SK-N-SH treated with all-trans-retinoic acid at 6 μM for 48 hours (cell line): ENCODE measurements at regions not wholly inside any gene's neighbourhood (a gene's known extent, or its start where the extent isn't known, plus 50 kb on each side); places are given as distances from the start of the nearest gene placed in this dataset.

Experiments
- ATAC-seq: fragments of 200-7000 bp; cut with Tn5 transposase; 3 replicates; pipeline ENCODE4 v1.9.1; 2020; ENCODE audit warnings: mild to moderate bottlenecking, moderate library complexity
- ARNTL ChIP-seq: fragments of 450-650 bp; formaldehyde crosslinking; IDR thresholded peaks from 2 replicates; pipeline ENCODE4 v1.5.0; 2020; ENCODE audit warnings: low read depth, mild to moderate bottlenecking, moderate library complexity, borderline replicate concordance
- BACH2 ChIP-seq: fragments of 250-450 bp; sonication (Bioruptor Pico); IDR thresholded peaks from 2 replicates; pipeline ENCODE4 v1.9.0; 2021; ENCODE audit warnings: mild to moderate bottlenecking, borderline replicate concordance
- CREB5 ChIP-seq: fragments of 250-450 bp; sonication (Bioruptor Pico); IDR thresholded peaks from 2 replicates; pipeline ENCODE4 v1.5.1; 2020; ENCODE audit warnings: low read depth, mild to moderate bottlenecking, moderate library complexity
- CSRNP3 ChIP-seq: fragments of 250-450 bp; sonication (Bioruptor Pico); IDR thresholded peaks from 2 replicates; pipeline ENCODE4 v1.5.1; 2021; ENCODE audit warnings: mild to moderate bottlenecking, moderate library complexity
- ESRRG ChIP-seq: fragments of 250-450 bp; sonication (Bioruptor Pico); IDR thresholded peaks from 2 replicates; pipeline ENCODE4 v1.6.1; 2021; ENCODE audit warnings: mild to moderate bottlenecking
- GLIS3 ChIP-seq: fragments of 250-450 bp; sonication (Bioruptor Pico); IDR thresholded peaks from 2 replicates; pipeline ENCODE4 v1.5.0; 2020; ENCODE audit warnings: mild to moderate bottlenecking, moderate library complexity
- ISL1 ChIP-seq: fragments of 250-450 bp; sonication (Bioruptor Pico); IDR thresholded peaks from 2 replicates; pipeline ENCODE4 v2.1.2; 2022; ENCODE audit warnings: mild to moderate bottlenecking, moderate library complexity
- OSR1 ChIP-seq: fragments of 250-450 bp; sonication (Bioruptor Pico); IDR thresholded peaks from 2 replicates; pipeline ENCODE4 v1.8.0; 2022; ENCODE audit warnings: moderate library complexity, mild to moderate bottlenecking, inconsistent platforms
- PATZ1 ChIP-seq: fragments of 250-450 bp; sonication (Bioruptor Pico); IDR thresholded peaks from 2 replicates; pipeline ENCODE4 v1.8.0; 2020; ENCODE audit warnings: mild to moderate bottlenecking, moderate library complexity, borderline replicate concordance
- POU6F1 ChIP-seq: fragments of 250-450 bp; sonication (Bioruptor Pico); IDR thresholded peaks from 2 replicates; pipeline ENCODE4 v1.8.0; 2021; ENCODE audit warnings: low read depth, mild to moderate bottlenecking, moderate library complexity, borderline replicate concordance
- RARB ChIP-seq: fragments of 250-450 bp; sonication (Bioruptor Pico); IDR thresholded peaks from 2 replicates; pipeline ENCODE4 v1.8.0; 2021; ENCODE audit warnings: mild to moderate bottlenecking, moderate library complexity
- SNAI2 ChIP-seq: fragments of 250-450 bp; sonication (Bioruptor Pico); IDR thresholded peaks from 2 replicates; pipeline ENCODE4 v1.5.0; 2020; ENCODE audit warnings: mild to moderate bottlenecking, moderate library complexity
- TOX ChIP-seq: fragments of 250-450 bp; sonication (Bioruptor Pico); IDR thresholded peaks from 2 replicates; pipeline ENCODE4 v1.8.0; 2021; ENCODE audit warnings: mild to moderate bottlenecking, moderate library complexity, borderline replicate concordance
- TSHZ2 ChIP-seq: fragments of 250-450 bp; sonication (Bioruptor Pico); IDR thresholded peaks from 2 replicates; pipeline ENCODE4 v1.5.0; 2020; ENCODE audit warnings: mild to moderate bottlenecking, moderate library complexity
- ZC3H10 ChIP-seq: fragments of 250-450 bp; sonication (Bioruptor Pico); IDR thresholded peaks from 2 replicates; pipeline ENCODE4 v1.5.1; 2021; ENCODE audit warnings: mild to moderate bottlenecking, moderate library complexity
- ZFP3 ChIP-seq: fragments of 250-450 bp; sonication (Bioruptor Pico); IDR thresholded peaks from 2 replicates; pipeline ENCODE4 v1.5.0; 2020; ENCODE audit warnings: mild to moderate bottlenecking, moderate library complexity
- ZFP30 ChIP-seq: fragments of 450-650 bp; formaldehyde crosslinking; IDR thresholded peaks from 2 replicates; pipeline ENCODE4 v1.5.0; 2022; ENCODE audit warnings: mild to moderate bottlenecking, moderate library complexity
- ZNF565 ChIP-seq: fragments of 450-650 bp; formaldehyde crosslinking; conservative IDR thresholded peaks from 2 replicates; pipeline ENCODE4 v1.5.0; 2020; ENCODE audit warnings: low read depth, mild to moderate bottlenecking, moderate library complexity
- ZNF70 ChIP-seq: fragments of 450-650 bp; formaldehyde crosslinking; IDR thresholded peaks from 2 replicates; pipeline ENCODE4 v1.5.0; 2020; ENCODE audit warnings: mild to moderate bottlenecking, moderate library complexity
- ZNF8 ChIP-seq: fragments of 450-650 bp; formaldehyde crosslinking; IDR thresholded peaks from 2 replicates; pipeline ENCODE4 v1.5.0; 2020; ENCODE audit warnings: mild to moderate bottlenecking, moderate library complexity

GRCh38 chr2:152823905-152824304 is 105.5 kb downstream of the ARL6IP6 start:
- no peak for TF ChIP-seq BACH2
- TF ChIP-seq ZC3H10 (CRISPR knock-in tag): no peak
- no peak for TF ChIP-seq ZNF70 (CRISPR knock-in tag)
- TF ChIP-seq POU6F1 (CRISPR knock-in tag): no peak
- no peak for TF ChIP-seq ZFP3 (CRISPR knock-in tag)
- no peak for TF ChIP-seq RARB (CRISPR knock-in tag)
- TF ChIP-seq ARNTL: no peak
- TF ChIP-seq SNAI2 (CRISPR knock-in tag): no peak
- TF ChIP-seq ESRRG (CRISPR knock-in tag): no peak
- TF ChIP-seq CSRNP3 (CRISPR knock-in tag): no peak
- TF ChIP-seq TOX: no peak
- TF ChIP-seq, all 23 proteins: peak for 0
- ATAC-seq: no peak

GRCh38 chr2:152822676-152823075 is 104.3 kb downstream of the ARL6IP6 start:
- ATAC-seq: no peak
- TF ChIP-seq ISL1 (CRISPR knock-in tag): no peak
- no peak for TF ChIP-seq POU6F1 (CRISPR knock-in tag)
- TF ChIP-seq SNAI2 (CRISPR knock-in tag): no peak
- no peak for TF ChIP-seq GLIS3 (CRISPR knock-in tag)
- TF ChIP-seq OSR1: no peak
- no peak for TF ChIP-seq PATZ1 (CRISPR knock-in tag)

GRCh38 chr2:152820048-152820447 is 101.6 kb downstream of the ARL6IP6 start:
- no peak for ATAC-seq
- TF ChIP-seq CREB5 (no peak), SNAI2 (CRISPR knock-in tag) (no peak), ZFP30 (CRISPR knock-in tag) (no peak), ESRRG (CRISPR knock-in tag) (no peak), TOX (no peak), ZNF565 (CRISPR knock-in tag) (no peak), ISL1 (CRISPR knock-in tag) (no peak), ZFP3 (CRISPR knock-in tag) (no peak), ZNF8 (CRISPR knock-in tag) (no peak), TSHZ2 (CRISPR knock-in tag) (no peak), ZC3H10 (CRISPR knock-in tag) (no peak), OSR1 (no peak), CSRNP3 (CRISPR knock-in tag) (no peak)
